ENCODE measurements at regions not wholly inside any gene's neighbourhood (a gene's known extent, or its start where the extent isn't known, plus 50 kb on each side); places are given as distances from the start of the nearest gene placed in this dataset.

GRCh38 chr14:89014569-89014850 lies 190.1 kb downstream of the TTC8 start:
- intact Hi-C loops (cut with micrococcal nuclease), result no loop called here

GRCh38 chr14:89015016-89015415 lies 190.6 kb downstream of the TTC8 start:
- intact Hi-C loops (cut with micrococcal nuclease), result no loop called here

GRCh38 chr14:89017417-89017816 lies 193.0 kb downstream of the TTC8 start:
- intact Hi-C loops (cut with micrococcal nuclease), result no loop called here

GRCh38 chr14:89022274-89022673 lies 197.8 kb downstream of the TTC8 start:
- intact Hi-C loops (cut with micrococcal nuclease), result loop anchor here (10.0 kb wide), 1 partner anchor 1213 kb away; no protein-coding TSS in a partner anchor

- intact Hi-C loops (cut with micrococcal nuclease), result loop anchor here (5.0 to 10.0 kb wide), 2 partner anchors 878 to 1210 kb away; no protein-coding TSS in a partner anchor
These were observed 200.2 kb downstream of the TTC8 start for GRCh38 chr14:89024691-89025090.

- intact Hi-C loops (cut with micrococcal nuclease), result loop anchor here (5.0 to 10.0 kb wide), 2 partner anchors 877 to 1209 kb away; no protein-coding TSS in a partner anchor
These were observed 201.2 kb downstream of the TTC8 start for GRCh38 chr14:89025561-89026236.

GRCh38 chr14:89027097-89027740 lies 202.8 kb downstream of the TTC8 start:
- intact Hi-C loops (cut with micrococcal nuclease), result loop anchor here (1.0 to 10.0 kb wide), 3 partner anchors 875 to 1208 kb away; no protein-coding TSS in a partner anchor

- intact Hi-C loops (cut with micrococcal nuclease), result loop anchor here (5.0 to 10.0 kb wide), 2 partner anchors 874 to 1206 kb away; no protein-coding TSS in a partner anchor
These were observed 204.1 kb downstream of the TTC8 start for GRCh38 chr14:89028462-89029134.

- intact Hi-C loops (cut with micrococcal nuclease), result loop anchor here (5.0 to 10.0 kb wide), 2 partner anchors 872 to 1205 kb away; no protein-coding TSS in a partner anchor
These were observed 205.7 kb downstream of the TTC8 start for GRCh38 chr14:89029961-89030694.

GRCh38 chr14:89030921-89031320 lies 206.5 kb downstream of the TTC8 start:
- intact Hi-C loops (cut with micrococcal nuclease), result no loop called here

GRCh38 chr14:89032086-89032649 lies 207.7 kb downstream of the TTC8 start:
- intact Hi-C loops (cut with micrococcal nuclease), result no loop called here

- intact Hi-C loops (cut with micrococcal nuclease), result no loop called here
These were observed 209.3 kb downstream of the TTC8 start for GRCh38 chr14:89033756-89034155.

GRCh38 chr14:89036371-89036770 lies 211.9 kb downstream of the TTC8 start:
- intact Hi-C loops (cut with micrococcal nuclease), result no loop called here

GRCh38 chr14:89037065-89037464 lies 212.6 kb downstream of the TTC8 start:
- intact Hi-C loops (cut with micrococcal nuclease), result no loop called here

GRCh38 chr14:89040080-89040459 lies 215.6 kb downstream of the TTC8 start:
- intact Hi-C loops (cut with micrococcal nuclease), result loop anchor here (1.0 to 2.0 kb wide), 3 partner anchors 379 to 875 kb away; no protein-coding TSS in a partner anchor

GRCh38 chr14:89040460-89041256 lies 216.2 kb downstream of the TTC8 start:
- intact Hi-C loops (cut with micrococcal nuclease), result loop anchor here (1.0 to 2.0 kb wide), 3 partner anchors 378 to 875 kb away; no protein-coding TSS in a partner anchor

GRCh38 chr14:89041257-89041582 lies 216.8 kb downstream of the TTC8 start:
- intact Hi-C loops (cut with micrococcal nuclease), result loop anchor here (2.0 kb wide), 1 partner anchor 378 kb away; no protein-coding TSS in a partner anchor

- intact Hi-C loops (cut with micrococcal nuclease), result no loop called here
These were observed 217.6 kb downstream of the TTC8 start for GRCh38 chr14:89042021-89042420.

GRCh38 chr14:89053303-89053702 lies 228.9 kb downstream of the TTC8 start:
- intact Hi-C loops (cut with micrococcal nuclease), result no loop called here

GRCh38 chr14:89056394-89056793 lies 231.9 kb downstream of the TTC8 start:
- intact Hi-C loops (cut with micrococcal nuclease), result no loop called here
